ENCODE measurements at regions not wholly inside any gene's neighbourhood (a gene's known extent, or its start where the extent isn't known, plus 50 kb on each side); places are given as distances from the start of the nearest gene placed in this dataset.

DNA sequence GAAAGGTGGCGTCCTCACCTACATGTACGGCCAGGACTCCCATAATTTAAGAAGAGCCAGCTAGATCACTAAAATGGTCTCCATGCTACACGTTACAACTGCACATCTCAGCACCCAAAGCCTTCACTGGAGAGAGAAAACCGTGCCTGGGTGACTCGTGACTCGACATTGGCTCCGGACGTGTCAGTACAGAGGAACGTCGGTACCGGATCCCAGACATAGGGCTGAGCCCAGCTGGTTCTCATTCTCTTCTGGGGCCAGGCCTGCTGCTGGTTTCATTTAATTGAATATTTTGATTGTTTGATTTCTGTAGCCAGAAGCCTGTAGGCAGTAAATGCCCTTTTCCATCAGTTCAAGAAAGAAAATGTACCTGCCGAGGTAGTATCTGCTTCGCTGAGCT is 93.1 kb downstream of the HHIPL2 start:
- TF ChIP-seq EZH2phosphoT487 (IDR thresholded peaks at IDR 0.05; ENCODE audit: low read length), result no peak
- TF ChIP-seq, protein P1, sequence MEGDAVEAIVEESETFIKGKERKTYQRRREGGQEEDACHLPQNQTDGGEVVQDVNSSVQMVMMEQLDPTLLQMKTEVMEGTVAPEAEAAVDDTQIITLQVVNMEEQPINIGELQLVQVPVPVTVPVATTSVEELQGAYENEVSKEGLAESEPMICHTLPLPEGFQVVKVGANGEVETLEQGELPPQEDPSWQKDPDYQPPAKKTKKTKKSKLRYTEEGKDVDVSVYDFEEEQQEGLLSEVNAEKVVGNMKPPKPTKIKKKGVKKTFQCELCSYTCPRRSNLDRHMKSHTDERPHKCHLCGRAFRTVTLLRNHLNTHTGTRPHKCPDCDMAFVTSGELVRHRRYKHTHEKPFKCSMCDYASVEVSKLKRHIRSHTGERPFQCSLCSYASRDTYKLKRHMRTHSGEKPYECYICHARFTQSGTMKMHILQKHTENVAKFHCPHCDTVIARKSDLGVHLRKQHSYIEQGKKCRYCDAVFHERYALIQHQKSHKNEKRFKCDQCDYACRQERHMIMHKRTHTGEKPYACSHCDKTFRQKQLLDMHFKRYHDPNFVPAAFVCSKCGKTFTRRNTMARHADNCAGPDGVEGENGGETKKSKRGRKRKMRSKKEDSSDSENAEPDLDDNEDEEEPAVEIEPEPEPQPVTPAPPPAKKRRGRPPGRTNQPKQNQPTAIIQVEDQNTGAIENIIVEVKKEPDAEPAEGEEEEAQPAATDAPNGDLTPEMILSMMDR (IDR thresholded peaks at IDR 0.05; ENCODE audit: low read length), result no peak
- no peak for TF ChIP-seq EZH2 (optimal IDR thresholded peaks at IDR 0.05; ENCODE audit: low read depth, low read length)
